Kidney (tissue), 13 donors: ENCODE measurements at regions not wholly inside any gene's neighbourhood (a gene's known extent, or its start where the extent isn't known, plus 50 kb on each side); places are given as distances from the start of the nearest gene placed in this dataset.
"Not testable (repeated sequence)": the region's sequence is repeated elsewhere in the genome, so short reads cannot be mapped to it uniquely, and the experiment has no call there.

Experiments used
- DNase-seq, 5 donors: peaks; one replicate each; pipeline ENCODE4 v3.0.0-alpha.2; 2013 to 2020
- FAIRE-seq: peaks from 2 replicates; lab custom pipeline; 2012; peaks lifted over from hg19 to GRCh38; lab: Jason Lieb, UNC
- H3K27ac ChIP-seq, 2 donors: one replicate each; pipeline ENCODE4 v1.7.0; 2013; ENCODE audit warnings: low read depth in 2 of 2, low read length in 2 of 2, inconsistent platforms in 1 of 2
- H3K27me3 ChIP-seq: one replicate; pipeline ENCODE4 v1.7.1; 2013; ENCODE audit warnings: low read length, inconsistent platforms; ENCODE audit not compliant: control insufficient read depth, insufficient read depth
- H3K36me3 ChIP-seq, 3 donors: one replicate each; pipeline versions ENCODE4 v1.7.0 to v1.7.1; 2013; ENCODE audit warnings: low read length in 3 of 3, control low read depth in 1 of 3, inconsistent platforms in 1 of 3; ENCODE audit not compliant: insufficient read depth in 3 of 3, control insufficient read depth in 2 of 3
- H3K4me1 ChIP-seq, 3 donors: one replicate each; pipeline versions ENCODE4 v1.7.0 to v1.7.1; 2013; ENCODE audit warnings: low read length in 3 of 3, inconsistent platforms in 1 of 3, low read depth in 1 of 3; ENCODE audit not compliant: control insufficient read depth in 2 of 3, insufficient read depth in 2 of 3
- H3K4me3 ChIP-seq, 3 donors: one replicate each; pipeline versions ENCODE4 v1.7.0 to v1.8.1; 2013; ENCODE audit warnings: low read length in 3 of 3, control low read depth in 1 of 3, inconsistent platforms in 1 of 3
- H3K9ac ChIP-seq, 3 donors: one replicate each; pipeline versions ENCODE4 v1.7.0 to v1.7.1; 2013; ENCODE audit warnings: low read length in 3 of 3, control low read depth in 1 of 3, inconsistent platforms in 1 of 3
- H3K9me3 ChIP-seq, 3 donors: one replicate each; pipeline versions ENCODE4 v1.7.0 to v1.7.1; 2013; ENCODE audit warnings: low read length in 3 of 3, control low read depth in 1 of 3, inconsistent platforms in 1 of 3; ENCODE audit not compliant: control insufficient read depth in 2 of 3, insufficient read depth in 1 of 3
- intact Hi-C: fragments of 100-400 bp; cut with DNase I; formaldehyde crosslinking; loops from one replicate; pipeline ENCODE4 v1.11.1; 2022
- TF ChIP-seq, protein P1 (sequence below): IDR thresholded peaks from 3 replicates; pipeline ENCODE4 v1.5.1; 2012; ENCODE audit warnings: mild to moderate bottlenecking, moderate library complexity, borderline replicate concordance; ENCODE audit not compliant: insufficient read depth; ENCODE audit errors: extremely low read depth
- donor health status: control.
- donor health status: control.
- donor health status: control.
- donor health status: control.
- donor health status: control.
- donor health status: DM: yes; HTN: yes; CAD: no.
- donor health status: Normal renal cell carcinoma (clear cell type).

DNA sequence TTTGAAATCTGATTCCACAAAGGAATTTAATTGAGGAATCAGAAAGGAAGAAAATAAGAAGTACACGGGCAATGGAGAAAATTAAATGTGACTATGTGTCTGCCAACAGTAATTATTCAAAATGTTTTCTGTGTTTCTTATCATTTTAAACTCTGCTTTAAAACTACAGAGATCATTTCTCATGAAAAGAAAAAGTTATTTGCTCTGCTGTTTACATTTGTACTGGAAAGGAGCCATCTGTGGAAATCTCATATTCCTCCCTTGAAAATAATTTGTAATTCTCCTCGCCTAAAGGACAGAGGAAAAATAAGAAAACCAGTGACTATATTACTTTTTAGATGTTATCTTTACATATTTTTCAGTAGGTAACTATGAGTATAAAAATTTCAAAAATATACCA lies 181.9 kb upstream of the MEIS1 start:
- TF ChIP-seq, protein P1, sequence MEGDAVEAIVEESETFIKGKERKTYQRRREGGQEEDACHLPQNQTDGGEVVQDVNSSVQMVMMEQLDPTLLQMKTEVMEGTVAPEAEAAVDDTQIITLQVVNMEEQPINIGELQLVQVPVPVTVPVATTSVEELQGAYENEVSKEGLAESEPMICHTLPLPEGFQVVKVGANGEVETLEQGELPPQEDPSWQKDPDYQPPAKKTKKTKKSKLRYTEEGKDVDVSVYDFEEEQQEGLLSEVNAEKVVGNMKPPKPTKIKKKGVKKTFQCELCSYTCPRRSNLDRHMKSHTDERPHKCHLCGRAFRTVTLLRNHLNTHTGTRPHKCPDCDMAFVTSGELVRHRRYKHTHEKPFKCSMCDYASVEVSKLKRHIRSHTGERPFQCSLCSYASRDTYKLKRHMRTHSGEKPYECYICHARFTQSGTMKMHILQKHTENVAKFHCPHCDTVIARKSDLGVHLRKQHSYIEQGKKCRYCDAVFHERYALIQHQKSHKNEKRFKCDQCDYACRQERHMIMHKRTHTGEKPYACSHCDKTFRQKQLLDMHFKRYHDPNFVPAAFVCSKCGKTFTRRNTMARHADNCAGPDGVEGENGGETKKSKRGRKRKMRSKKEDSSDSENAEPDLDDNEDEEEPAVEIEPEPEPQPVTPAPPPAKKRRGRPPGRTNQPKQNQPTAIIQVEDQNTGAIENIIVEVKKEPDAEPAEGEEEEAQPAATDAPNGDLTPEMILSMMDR: no peak
- FAIRE-seq: no peak
- H3K9ac ChIP-seq: no peak overlapping the region
- H3K27ac ChIP-seq: no peak overlapping the region
- no peak for DNase-seq
- H3K27me3 ChIP-seq: no peaks in the 10 kb centered on the region
- intact Hi-C loops: no loop called here
- H3K36me3 ChIP-seq: no peaks in the 10 kb centered on the region
- H3K9me3 ChIP-seq: no peaks in the 10 kb centered on the region
- no peak overlapping the region for H3K4me3 ChIP-seq
- H3K4me1 ChIP-seq: no peaks in the 10 kb centered on the region

DNA sequence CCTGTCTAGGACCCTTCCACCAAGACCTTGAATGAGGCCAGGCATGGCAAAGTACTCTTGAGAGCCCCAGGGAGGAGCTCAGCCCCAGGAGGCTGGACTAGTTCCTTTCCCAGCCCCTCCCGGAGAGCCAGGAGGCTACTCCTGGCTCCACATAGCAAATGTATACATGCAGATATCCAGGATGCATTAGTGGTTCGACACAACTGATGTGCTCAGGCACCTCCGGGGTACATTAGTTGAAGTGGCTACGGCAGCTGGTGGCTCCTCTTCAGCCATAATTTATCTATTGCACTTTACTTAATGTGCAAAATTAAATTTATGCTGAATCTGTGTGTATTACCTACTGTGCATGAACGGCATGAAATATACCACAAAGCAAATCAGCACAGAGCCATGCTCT lies 182.8 kb upstream of the MEIS1 start:
- intact Hi-C loops: no loop called here
- Histone ChIP-seq H3K9ac (no peak overlapping the region), H3K27ac (no peak overlapping the region), H3K36me3 (no peaks in the 10 kb centered on the region), H3K9me3 (no peaks in the 10 kb centered on the region), H3K4me3 (no peak overlapping the region), H3K4me1 (no peaks in the 10 kb centered on the region), H3K27me3 (no peaks in the 10 kb centered on the region)
- TF ChIP-seq, protein P1: no peak
- FAIRE-seq (no peak), DNase-seq (no peak)

DNA sequence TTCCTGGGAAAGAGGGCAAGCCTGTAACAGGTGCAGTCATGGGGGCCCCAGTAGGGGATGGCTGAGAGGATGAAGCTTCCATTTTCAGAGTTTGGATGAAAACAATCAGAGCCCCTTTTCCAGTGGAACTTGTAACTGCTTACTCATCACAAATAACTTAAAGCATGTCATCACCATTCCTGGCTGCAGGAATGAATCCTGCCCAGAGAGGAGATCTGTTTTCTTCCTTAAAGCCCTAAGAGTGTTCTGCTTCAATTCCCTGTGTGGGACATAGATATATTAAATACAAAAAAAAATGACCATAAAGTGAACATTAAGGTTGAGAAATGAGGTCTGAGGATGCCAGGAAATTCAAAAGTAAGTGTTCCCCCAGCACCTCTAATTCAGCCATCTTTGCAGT lies 183.4 kb upstream of the MEIS1 start:
- no peak overlapping the region for H3K9ac ChIP-seq
- DNase-seq: no peak
- FAIRE-seq: no peak
- TF ChIP-seq, protein P1: no peak
- no peaks in the 10 kb centered on the region for H3K36me3 ChIP-seq
- H3K27me3 ChIP-seq: no peaks in the 10 kb centered on the region
- no peak overlapping the region for H3K27ac ChIP-seq
- no peak overlapping the region for H3K4me3 ChIP-seq
- H3K4me1 ChIP-seq: no peaks in the 10 kb centered on the region
- intact Hi-C loops: no loop called here
- H3K9me3 ChIP-seq: no peaks in the 10 kb centered on the region

DNA sequence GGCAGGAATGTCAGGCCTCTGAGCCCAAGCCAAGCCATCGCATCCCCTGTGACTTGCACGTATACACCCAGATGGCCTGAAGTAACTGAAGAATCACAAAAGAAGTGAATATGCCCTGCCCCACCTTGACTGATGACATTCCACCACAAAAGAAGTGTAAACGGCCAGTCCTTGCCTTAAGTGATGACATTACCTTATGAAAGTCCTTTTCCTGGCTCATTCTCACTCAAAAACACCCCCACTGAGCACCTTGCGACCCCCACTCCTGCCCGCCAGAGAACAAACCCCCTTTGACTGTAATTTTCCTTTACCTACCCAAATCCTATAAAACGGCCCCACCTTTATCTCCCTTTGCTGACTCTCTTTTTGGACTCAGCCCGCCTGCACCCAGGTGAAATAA lies 185.8 kb upstream of the MEIS1 start:
- H3K4me3 ChIP-seq, H3K4me1 ChIP-seq, H3K9me3 ChIP-seq, H3K27me3 ChIP-seq, H3K36me3 ChIP-seq, H3K9ac ChIP-seq, intact Hi-C loops, H3K27ac ChIP-seq, DNase-seq, FAIRE-seq: not testable (repeated sequence)

DNA sequence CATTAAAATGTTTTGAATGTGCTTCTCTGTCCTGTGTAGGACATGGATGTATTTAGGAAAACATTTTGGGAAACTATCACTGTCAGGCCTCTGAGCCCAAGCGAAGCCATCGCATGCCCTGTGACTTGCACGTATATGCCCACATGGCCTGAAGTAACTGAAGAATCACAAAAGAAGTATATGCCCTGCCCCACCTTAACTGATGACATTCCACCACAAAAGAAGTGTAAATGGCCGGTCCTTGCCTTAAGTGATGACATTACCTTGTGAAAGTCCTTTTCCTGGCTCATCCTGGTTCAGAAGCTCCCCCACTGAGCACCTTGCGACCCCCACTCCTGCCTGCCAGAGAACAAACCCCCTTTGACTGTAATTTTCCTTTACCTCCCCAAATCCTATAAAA lies 191.1 kb upstream of the MEIS1 start:
- H3K36me3 ChIP-seq, H3K27ac ChIP-seq, H3K9ac ChIP-seq, DNase-seq, FAIRE-seq, H3K9me3 ChIP-seq, H3K4me1 ChIP-seq, H3K4me3 ChIP-seq, intact Hi-C loops, H3K27me3 ChIP-seq: not testable (repeated sequence)

DNA sequence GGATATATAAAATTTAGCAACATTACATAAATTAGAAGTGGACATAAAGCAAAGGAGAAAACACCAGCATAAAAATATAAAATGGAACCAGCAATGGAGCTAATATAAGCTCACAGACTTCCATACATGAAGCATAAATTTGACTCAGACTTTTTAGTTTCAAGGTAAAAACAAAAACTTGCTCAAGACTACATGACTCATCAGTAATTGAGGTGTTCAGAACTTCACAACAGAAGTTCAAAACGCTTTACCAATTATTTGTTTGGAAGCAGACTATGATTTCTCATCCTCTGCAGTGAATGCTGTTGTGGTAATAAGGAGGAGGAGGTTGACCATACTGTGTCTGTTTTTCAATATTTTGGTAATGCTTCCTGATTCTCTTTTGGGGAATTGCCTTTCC lies 192.0 kb upstream of the MEIS1 start:
- H3K27ac ChIP-seq, intact Hi-C loops, H3K9me3 ChIP-seq, FAIRE-seq, DNase-seq, H3K9ac ChIP-seq, H3K27me3 ChIP-seq, H3K4me1 ChIP-seq, H3K4me3 ChIP-seq, H3K36me3 ChIP-seq: not testable (repeated sequence)
